ENCODE measurements at regions not wholly inside any gene's neighbourhood (a gene's known extent, or its start where the extent isn't known, plus 50 kb on each side); places are given as distances from the start of the nearest gene placed in this dataset.

GRCh38 chr1:184322253-184322652 lies 64.6 kb upstream of the C1orf21 start:
- Histone ChIP-seq H3K79me1 (ENCODE audit: insufficient read depth, low read depth, low read length, poor library complexity, severe bottlenecking) (no peaks in the 10 kb centered on the region), H4K5ac (ENCODE audit: insufficient read length, low read depth, low read length) (no peak overlapping the region), H3K23ac (ENCODE audit: insufficient read length, low read depth, low read length) (no peak overlapping the region), H3K18ac (ENCODE audit: insufficient read length, low read depth, low read length) (no peak overlapping the region), H3K4me1 (ENCODE audit: insufficient read depth, low read length) (no peaks in the 10 kb centered on the region), H2BK5ac (ENCODE audit: insufficient read length, low read length) (no peak overlapping the region), H2BK15ac (ENCODE audit: low read depth, low read length) (no peak overlapping the region), H3K23me2 (ENCODE audit: insufficient read length, low read depth, low read length, poor library complexity, severe bottlenecking) (no peaks in the 10 kb centered on the region), H2BK20ac (ENCODE audit: low read depth, low read length, poor library complexity, severe bottlenecking) (no peak overlapping the region), H2BK12ac (ENCODE audit: insufficient read length, low read depth, low read length) (no peak overlapping the region), H4K20me1 (ENCODE audit: control insufficient read depth, insufficient read depth, insufficient read length) (no peaks in the 10 kb centered on the region), H3K4me2 (ENCODE audit: insufficient read depth, insufficient read length, low read length) (no peak overlapping the region), H2AFZ (ENCODE audit: low read length) (no peak overlapping the region), H4K8ac (replicated peaks; ENCODE audit: insufficient read length, low read depth, low read length) (no peak overlapping the region), H2BK120ac (ENCODE audit: low read depth, low read length, poor library complexity, severe bottlenecking) (no peak overlapping the region), H3T11ph (ENCODE audit: low read length) (no peak overlapping the region), H2AK5ac (ENCODE audit: insufficient read length, low read length) (no peak overlapping the region), H3K56ac (ENCODE audit: insufficient read length, low read depth, low read length) (no peak overlapping the region), H3K4ac (ENCODE audit: low read depth, low read length) (no peak overlapping the region), H3K14ac (ENCODE audit: insufficient read depth, low read length) (no peak overlapping the region), H3K79me2 (ENCODE audit: insufficient read depth, low read length) (no peaks in the 10 kb centered on the region), H3K9ac (ENCODE audit: extremely low read depth, insufficient read length, low read length) (no peak overlapping the region), H3K9me3 (ENCODE audit: control insufficient read depth, low read depth, low read length) (no peaks in the 10 kb centered on the region), H3K27ac (ENCODE audit: insufficient read length, low read depth, low read length) (no peak overlapping the region), H4K91ac (ENCODE audit: insufficient read length, low read depth, low read length) (no peak overlapping the region), H3K27me3 (ENCODE audit: insufficient read depth, low read length) (no peaks in the 10 kb centered on the region)
- Mint-ChIP-seq H3K4me3 (no peak overlapping the region), H3K4me1 (peaks cover 8 to 13% of the 10 kb centered on the region in 2 experiments), H3K36me3 (ENCODE audit: insufficient read depth in 1 of 3, low read depth in 3 of 3) (no peaks in the 10 kb centered on the region), H3K9me3 (no peaks in the 10 kb centered on the region), H3K27me3 (ENCODE audit: low read depth) (no peaks in the 10 kb centered on the region), H3K27ac (no peak overlapping the region)
- no peak for DNase-seq
- WGBS (ENCODE audit: extremely low coverage, insufficient read length, low lambda C conversion rate) = no CpG with 5 or more reads among the region's 6 CpGs
- TF ChIP-seq CTCF (conservative IDR thresholded peaks at IDR 0.05) = no peak
